H7 (cell line): ENCODE measurements at regions not wholly inside any gene's neighbourhood (a gene's known extent, or its start where the extent isn't known, plus 50 kb on each side); places are given as distances from the start of the nearest gene placed in this dataset.

Source experiments
- DNase-seq: peaks from one replicate; pipeline ENCODE4 v3.0.0; 2012
- H3K27me3 ChIP-seq: 2 replicates; pipeline ENCODE4 v1.6.0; 2011; ENCODE audit warnings: mild to moderate bottlenecking, low read length; ENCODE audit not compliant: control insufficient read depth, insufficient read depth
- H3K36me3 ChIP-seq: replicated peaks from 2 replicates; pipeline ENCODE4 v1.5.1; 2011; ENCODE audit warnings: low read length; ENCODE audit not compliant: control insufficient read depth, insufficient read depth
- H3K4me3 ChIP-seq: 2 replicates; pipeline ENCODE4 v1.5.1; 2011; ENCODE audit warnings: low read depth, mild to moderate bottlenecking, control low read depth, low read length, moderate library complexity; ENCODE audit not compliant: insufficient read depth

DNA sequence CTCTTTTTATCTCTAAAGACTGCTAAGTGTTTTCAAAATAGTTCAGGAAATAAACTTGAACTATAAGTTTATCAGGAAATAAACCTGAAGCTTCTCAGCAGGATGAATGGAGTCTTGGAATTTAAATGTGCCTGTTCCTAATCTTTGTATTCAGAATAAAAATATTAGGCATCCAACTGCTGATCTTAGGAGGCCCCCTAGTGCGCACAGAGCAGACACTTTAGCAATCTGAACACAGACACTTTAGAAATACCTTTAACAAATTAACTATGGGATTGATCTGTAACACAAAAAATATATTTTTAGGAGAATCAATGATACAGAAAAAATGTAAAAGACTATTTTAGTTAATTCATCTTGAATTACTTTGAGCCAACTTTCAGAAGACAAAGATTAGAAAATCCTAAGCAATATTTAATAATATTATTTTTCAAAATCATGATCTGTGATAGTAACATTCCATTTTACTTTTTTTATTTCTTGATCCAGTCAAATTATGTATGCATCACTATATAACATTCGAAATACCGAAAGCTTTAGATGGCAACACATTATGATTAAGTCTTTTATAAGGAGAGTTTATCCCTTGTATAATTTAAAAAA lies 80.9 kb downstream of the SLC41A2 start:
- Histone ChIP-seq H3K36me3 (no peaks in the 10 kb centered on the region), H3K4me3 (no peak overlapping the region), H3K27me3 (no peaks in the 10 kb centered on the region)
- DNase-seq: no peak

DNA sequence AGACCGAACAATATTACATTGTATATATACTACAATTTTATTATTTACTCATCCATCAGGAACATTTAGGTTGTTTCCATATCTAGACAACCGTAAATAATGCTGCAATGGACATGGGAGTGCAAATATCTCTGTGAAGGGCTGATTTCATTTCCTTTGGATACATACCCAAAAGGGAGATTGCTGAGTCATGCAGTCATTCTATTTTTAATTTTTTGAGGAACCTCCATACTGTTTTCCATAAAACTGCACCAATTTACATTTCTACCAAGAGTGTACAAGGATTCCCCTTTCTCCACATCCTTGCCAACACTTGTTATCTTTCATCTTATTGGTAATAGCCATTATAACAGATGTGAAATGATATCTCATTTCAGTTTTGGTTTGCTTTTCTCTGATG lies 84.7 kb downstream of the SLC41A2 start:
- H3K27me3 ChIP-seq: no peaks in the 10 kb centered on the region
- DNase-seq: no peak
- no peaks in the 10 kb centered on the region for H3K36me3 ChIP-seq
- H3K4me3 ChIP-seq: no peak overlapping the region

DNA sequence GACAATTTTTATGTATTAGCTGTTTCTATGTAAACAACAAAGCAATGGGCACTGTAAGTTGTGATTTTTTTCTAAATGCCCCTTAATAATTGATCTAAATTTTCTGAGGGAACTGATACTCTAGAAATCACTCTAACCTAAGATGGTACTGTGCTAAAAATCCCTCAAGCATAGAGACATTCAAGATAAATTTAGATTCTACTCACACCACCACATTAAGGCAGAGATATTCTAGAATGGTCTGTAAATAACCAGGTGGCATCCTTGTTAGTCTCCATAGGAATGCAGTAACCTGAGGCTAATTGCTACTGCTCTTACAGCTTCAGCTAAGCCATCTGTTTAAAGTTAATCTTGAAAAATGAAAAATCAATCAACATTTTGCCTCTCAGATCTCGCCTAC lies 87.3 kb downstream of the SLC41A2 start:
- DNase-seq: no peak
- H3K4me3 ChIP-seq: no peak overlapping the region
- no peaks in the 10 kb centered on the region for H3K27me3 ChIP-seq
- no peaks in the 10 kb centered on the region for H3K36me3 ChIP-seq

DNA sequence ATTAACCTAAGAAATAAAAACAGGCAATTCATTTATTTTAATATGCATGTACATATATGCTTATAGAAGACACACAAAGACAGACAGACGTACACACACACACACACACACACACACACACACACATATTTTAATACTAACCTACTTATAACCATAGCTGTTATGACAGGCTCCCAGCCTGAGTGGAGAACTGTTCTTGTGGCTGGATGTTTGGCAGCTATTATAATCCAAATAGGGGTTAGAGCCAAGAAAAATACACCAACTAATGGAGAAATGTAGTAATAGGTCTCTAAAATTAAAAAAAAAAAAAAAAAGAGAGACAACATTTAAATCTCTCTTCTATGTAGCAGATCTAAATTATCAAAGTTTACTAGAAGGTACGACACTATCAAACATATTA lies 91.8 kb downstream of the SLC41A2 start:
- no peak overlapping the region for H3K4me3 ChIP-seq
- DNase-seq: no peak
- no peaks in the 10 kb centered on the region for H3K36me3 ChIP-seq
- no peaks in the 10 kb centered on the region for H3K27me3 ChIP-seq

DNA sequence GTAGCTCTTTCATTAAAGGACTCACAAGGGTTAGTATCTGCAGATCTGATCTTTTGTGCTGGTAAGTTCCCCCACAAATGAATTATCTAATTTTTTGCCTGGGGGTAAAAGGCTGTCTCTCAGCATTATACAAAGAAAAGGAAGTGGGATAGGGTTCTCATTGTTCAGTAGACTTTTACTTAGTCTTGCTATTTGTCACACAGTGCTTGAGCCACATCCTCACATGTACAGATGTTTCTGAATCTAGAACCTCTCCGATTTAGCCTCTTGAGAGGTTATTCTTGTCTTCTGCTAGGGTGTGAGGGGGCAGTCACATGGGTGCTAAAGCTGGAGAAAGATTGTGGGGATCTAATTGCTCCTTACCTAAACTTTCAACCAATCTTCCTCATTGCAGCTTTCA lies 93.0 kb downstream of the SLC41A2 start:
- Histone ChIP-seq H3K4me3 (no peak overlapping the region), H3K27me3 (no peaks in the 10 kb centered on the region), H3K36me3 (no peaks in the 10 kb centered on the region)
- no peak for DNase-seq

DNA sequence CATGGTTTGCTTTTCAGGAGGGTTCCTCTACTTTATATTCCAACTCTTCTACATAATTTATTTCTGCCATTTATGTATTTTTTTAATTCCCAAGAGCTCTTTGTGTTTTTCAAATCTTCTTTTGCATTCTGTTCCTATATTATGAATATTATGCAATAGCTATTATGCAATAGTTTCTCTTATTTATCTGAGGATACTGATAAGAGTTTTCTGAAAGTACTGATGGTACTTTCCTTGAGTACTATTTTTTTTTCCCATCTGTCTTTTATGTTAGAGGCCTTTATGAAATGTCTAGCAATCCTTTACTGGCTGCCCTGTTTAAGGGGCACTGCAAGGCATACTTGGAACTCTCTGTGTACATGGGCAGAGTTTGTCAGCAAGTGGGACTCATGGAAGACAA lies 93.4 kb downstream of the SLC41A2 start:
- DNase-seq: no peak
- no peak overlapping the region for H3K4me3 ChIP-seq
- no peaks in the 10 kb centered on the region for H3K36me3 ChIP-seq
- no peaks in the 10 kb centered on the region for H3K27me3 ChIP-seq

DNA sequence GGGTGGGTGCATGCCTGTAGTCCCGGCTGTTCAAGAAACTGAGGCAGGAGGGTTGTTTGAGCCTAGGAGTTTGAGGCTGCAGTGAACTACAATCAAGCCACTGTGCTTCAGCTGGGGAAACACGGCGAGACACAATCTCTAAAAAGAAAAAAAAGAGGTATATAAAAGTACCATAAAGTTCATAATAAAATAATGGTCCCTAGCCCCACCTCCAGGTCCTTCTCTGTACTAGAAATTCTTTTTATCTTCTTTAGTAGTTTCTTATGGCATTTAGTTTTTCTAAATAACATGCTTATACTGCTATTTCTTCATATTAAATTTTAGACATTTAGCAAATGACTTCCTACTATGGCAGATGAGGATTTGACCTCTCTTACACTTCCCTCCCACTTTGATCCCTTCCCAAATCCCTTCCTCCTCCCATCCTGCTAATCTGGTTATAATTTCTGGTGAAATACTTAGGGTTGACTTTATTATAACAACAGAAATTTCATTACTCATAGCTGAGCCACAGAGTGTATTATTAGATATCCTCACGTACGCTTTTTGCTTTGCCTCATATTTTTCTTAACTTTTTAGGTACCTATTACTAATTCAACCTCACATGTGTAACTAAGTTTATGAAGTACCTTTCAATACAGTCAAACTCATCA lies 94.7 kb downstream of the SLC41A2 start:
- Histone ChIP-seq H3K4me3 (no peak overlapping the region), H3K27me3 (no peaks in the 10 kb centered on the region), H3K36me3 (no peaks in the 10 kb centered on the region)
- no peak for DNase-seq

DNA sequence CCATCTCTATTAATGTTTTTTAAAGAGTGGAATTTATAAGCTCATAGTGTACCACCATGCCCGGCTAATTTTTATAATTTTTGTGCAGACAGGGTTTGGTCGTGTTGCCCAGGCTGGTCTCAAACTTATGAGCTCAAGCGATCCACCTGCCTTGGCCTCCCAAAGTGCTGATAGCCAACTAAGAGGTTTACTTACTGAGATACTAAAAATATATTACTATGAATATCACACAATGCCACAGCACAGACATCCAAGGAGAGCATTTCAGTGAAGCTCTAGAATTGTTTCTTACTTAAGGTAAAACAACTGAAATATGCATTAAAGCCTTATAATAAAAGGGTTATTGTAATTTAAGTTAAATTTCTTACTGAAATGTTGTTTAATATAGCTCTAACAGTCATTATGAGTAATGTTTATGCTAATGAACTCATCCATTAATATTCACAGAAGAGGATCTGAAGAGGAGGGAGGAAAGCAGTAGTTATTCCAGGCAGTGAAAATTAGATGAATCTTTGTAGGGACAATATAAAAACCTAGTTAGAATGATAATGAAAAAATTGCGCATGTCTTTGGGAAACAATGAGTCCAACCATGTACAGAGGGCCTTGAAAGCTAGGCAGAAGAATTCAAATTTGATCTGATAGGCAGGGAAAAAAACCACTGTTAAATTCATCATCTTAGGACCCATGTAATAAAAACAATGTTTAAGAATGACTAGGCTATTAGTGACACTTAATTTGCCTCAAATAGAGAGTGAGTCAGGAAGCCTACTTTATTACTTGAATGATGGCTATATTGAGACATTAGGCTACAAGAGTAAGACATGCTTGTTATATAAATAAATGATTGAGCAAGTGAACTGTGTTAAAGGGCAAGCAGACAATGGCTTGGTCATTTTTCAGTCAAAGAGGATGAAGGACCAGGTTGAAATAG lies 99.2 kb downstream of the SLC41A2 start:
- H3K27me3 ChIP-seq: no peaks in the 10 kb centered on the region
- no peak for DNase-seq
- H3K36me3 ChIP-seq: no peaks in the 10 kb centered on the region

DNA sequence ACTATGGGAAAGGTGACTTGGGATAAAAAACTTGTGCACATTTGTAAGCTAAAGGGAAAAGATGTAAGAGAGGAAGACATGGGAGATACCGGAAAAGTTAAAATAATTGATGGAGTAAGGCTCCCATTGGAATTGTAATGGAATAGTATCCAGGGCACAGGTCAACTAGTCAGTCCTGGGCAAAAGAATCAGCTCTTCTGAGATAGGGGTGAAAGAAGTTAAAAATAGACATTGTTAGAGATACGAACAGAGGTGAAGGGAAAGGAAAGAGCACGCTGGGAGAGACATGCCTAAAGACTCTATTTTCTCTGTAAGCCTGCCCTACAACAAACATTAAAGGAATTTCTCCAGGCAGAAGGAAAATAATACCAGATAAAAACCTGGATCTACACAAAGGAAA lies 101.6 kb downstream of the SLC41A2 start:
- H3K4me3 ChIP-seq: no peak overlapping the region
- H3K36me3 ChIP-seq: no peaks in the 10 kb centered on the region
- H3K27me3 ChIP-seq: no peaks in the 10 kb centered on the region
- no peak for DNase-seq

More for the DNA sequence above, 99.2 kb downstream of the SLC41A2 start:
- H3K4me3 ChIP-seq: no peak overlapping the region

DNA sequence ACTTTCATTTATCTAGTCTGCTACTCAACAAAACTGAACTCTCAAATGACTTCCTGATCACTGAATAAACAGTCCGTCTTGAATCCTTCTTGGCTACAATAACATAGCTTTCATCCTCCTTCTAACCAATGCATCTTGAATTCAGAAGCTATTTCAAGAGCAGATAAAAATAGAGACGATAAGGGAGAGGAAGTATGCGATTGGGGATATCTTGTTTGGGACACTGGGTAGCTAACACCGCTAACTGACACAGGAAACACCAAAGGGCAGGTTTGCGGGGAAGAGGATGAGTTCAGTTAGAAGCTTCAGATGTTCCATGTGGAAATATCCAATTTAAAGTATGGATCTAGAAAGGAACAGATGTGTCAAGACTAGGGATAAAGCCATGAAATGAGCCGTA lies 102.5 kb downstream of the SLC41A2 start:
- H3K36me3 ChIP-seq: no peaks in the 10 kb centered on the region
- no peak for DNase-seq
- no peaks in the 10 kb centered on the region for H3K27me3 ChIP-seq
- no peak overlapping the region for H3K4me3 ChIP-seq

DNA sequence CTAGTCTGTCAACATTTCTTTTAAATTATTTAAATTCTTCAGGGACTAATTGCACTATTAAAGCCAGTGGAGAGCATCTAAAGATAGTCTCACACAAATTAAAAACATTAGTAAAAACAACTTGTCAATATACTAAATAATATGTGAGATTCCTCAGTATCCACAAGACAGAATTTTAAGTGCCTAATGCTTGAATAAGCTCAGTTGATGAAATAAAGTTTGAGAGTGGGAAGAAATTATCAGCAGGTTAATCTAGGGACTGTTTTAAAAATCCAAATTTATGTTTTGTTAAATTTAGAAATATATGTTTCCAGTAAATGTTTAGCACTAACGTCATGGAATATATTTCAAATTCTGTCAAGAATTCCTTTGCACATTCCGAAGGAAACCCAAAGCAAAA lies 105.2 kb downstream of the SLC41A2 start:
- H3K27me3 ChIP-seq: no peaks in the 10 kb centered on the region
- no peak for DNase-seq
- no peaks in the 10 kb centered on the region for H3K36me3 ChIP-seq
- H3K4me3 ChIP-seq: no peak overlapping the region

DNA sequence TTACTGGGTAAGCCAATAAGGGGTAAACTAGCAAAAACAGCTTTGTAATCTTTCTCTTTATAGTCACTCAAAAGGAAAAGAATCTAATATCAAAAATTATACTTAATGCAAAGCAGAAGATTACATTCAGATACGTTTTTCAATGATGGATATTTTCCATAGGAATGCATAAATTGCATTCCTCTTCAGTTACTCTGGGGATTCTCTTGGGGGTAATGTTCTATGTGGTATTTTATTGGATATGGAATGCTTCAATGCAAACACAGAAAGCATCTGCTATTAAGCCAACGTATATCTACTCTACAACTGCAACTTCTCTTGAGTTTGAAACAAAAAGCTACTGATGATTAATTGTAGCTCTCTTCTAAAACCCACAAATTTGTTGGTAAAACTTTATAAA lies 106.0 kb downstream of the SLC41A2 start:
- Histone ChIP-seq H3K4me3 (no peak overlapping the region), H3K36me3 (no peaks in the 10 kb centered on the region), H3K27me3 (no peaks in the 10 kb centered on the region)
- DNase-seq: no peak

DNA sequence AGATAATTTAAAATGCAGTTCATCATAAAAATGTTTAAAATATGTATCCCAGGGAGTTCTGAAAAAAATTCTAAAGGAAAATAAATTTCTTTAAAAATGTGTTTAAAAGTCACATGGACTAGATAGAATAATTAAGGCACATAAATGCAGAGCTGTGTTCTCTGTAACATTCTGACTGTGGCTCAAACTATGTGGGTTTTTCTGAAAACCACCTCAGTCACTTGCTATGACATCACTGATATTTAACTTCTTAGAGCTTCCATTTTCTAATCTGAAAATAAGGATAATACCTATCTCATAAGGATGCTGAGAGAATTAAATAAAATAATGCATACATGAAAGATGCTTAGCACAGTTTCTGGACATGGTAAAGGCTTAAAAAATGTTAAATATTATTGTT lies 107.3 kb downstream of the SLC41A2 start:
- H3K27me3 ChIP-seq: no peaks in the 10 kb centered on the region
- H3K36me3 ChIP-seq: no peaks in the 10 kb centered on the region
- H3K4me3 ChIP-seq: no peak overlapping the region
- DNase-seq: no peak

DNA sequence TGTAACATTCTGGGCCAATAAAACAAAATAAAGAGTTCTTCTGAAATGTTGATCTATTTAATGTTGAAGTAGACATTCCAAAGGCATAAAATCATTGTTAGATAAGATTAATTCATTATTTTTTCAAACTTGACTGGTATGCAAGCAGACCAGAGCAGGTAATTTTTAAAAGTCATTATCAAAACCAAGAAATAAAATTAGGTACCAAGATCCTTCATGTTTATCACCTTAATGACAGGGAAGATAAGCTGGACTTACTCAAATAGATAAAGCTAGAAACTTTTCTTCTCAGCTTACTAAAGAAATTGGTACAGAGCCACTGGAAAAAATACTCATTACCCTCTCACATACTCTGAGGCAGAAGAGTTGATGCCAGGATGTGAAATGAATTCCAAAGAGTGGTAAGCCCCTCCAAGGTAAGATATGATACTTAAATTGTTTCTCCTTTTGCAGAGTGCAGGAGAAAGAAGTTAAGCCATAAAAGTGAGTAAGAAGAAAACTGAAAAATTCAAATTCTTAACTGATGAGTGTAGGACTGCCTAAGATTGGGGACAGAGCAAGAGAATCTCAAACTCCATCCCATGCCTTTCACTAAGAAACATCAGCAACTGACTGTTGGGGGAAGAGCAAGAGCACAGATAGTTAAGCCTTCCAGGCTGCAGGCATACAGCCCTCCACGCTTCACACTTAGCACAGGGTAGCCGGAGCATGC lies 111.9 kb downstream of the SLC41A2 start:
- no peaks in the 10 kb centered on the region for H3K36me3 ChIP-seq
- H3K27me3 ChIP-seq: no peaks in the 10 kb centered on the region
- no peak overlapping the region for H3K4me3 ChIP-seq
- no peak for DNase-seq
